GM18508 (cell line): ENCODE measurements at regions not wholly inside any gene's neighbourhood (a gene's known extent, or its start where the extent isn't known, plus 50 kb on each side); places are given as distances from the start of the nearest gene placed in this dataset.
"Not testable (repeated sequence)": the region's sequence is repeated elsewhere in the genome, so short reads cannot be mapped to it uniquely, and the experiment has no call there.

ENCODE experiments used
- ATAC-seq: cut with Tn5 transposase; IDR thresholded peaks from one replicate; pipeline ENCODE4 v1.9.1; 2021; ENCODE audit warnings: moderate number of reproducible peaks; ENCODE audit not compliant: insufficient read depth, unreplicated experiment

- ATAC-seq: no peak
Measured at GRCh38 chr13:81395368-81395767, 1054.4 kb upstream of the SPRY2 start.

- no peak for ATAC-seq
Measured at GRCh38 chr13:81394640-81395039, 1053.7 kb upstream of the SPRY2 start.

GRCh38 chr13:81393721-81394120 is 1052.8 kb upstream of the SPRY2 start:
- ATAC-seq: no peak

GRCh38 chr13:81393110-81393509 is 1052.2 kb upstream of the SPRY2 start:
- no peak for ATAC-seq

GRCh38 chr13:81388400-81388799 is 1047.5 kb upstream of the SPRY2 start:
- peak; percentile 83 for ATAC-seq

GRCh38 chr13:81383444-81383843 is 1042.5 kb upstream of the SPRY2 start:
- ATAC-seq: no peak

GRCh38 chr13:81382246-81382645 is 1041.3 kb upstream of the SPRY2 start:
- ATAC-seq: no peak

GRCh38 chr13:81381560-81381959 is 1040.6 kb upstream of the SPRY2 start:
- ATAC-seq: no peak

- no peak for ATAC-seq
Measured at GRCh38 chr13:81379183-81379582, 1038.3 kb upstream of the SPRY2 start.

- no peak for ATAC-seq
Measured at GRCh38 chr13:81377921-81378320, 1037.0 kb upstream of the SPRY2 start.

- ATAC-seq: no peak
Measured at GRCh38 chr13:81375709-81376108, 1034.8 kb upstream of the SPRY2 start.

GRCh38 chr13:81362711-81363110 is 1021.8 kb upstream of the SPRY2 start:
- not testable (repeated sequence) for ATAC-seq

GRCh38 chr13:81350056-81350455 is 1009.1 kb upstream of the SPRY2 start:
- ATAC-seq: no peak

- ATAC-seq: not testable (repeated sequence)
Measured at GRCh38 chr13:81340118-81341069, 999.5 kb upstream of the SPRY2 start.

GRCh38 chr13:81339666-81340065 is 998.7 kb upstream of the SPRY2 start:
- not testable (repeated sequence) for ATAC-seq

GRCh38 chr13:81334481-81334880 is 993.6 kb upstream of the SPRY2 start:
- ATAC-seq: no peak

- ATAC-seq: no peak
Measured at GRCh38 chr13:81326913-81327312, 986.0 kb upstream of the SPRY2 start.

- ATAC-seq: no peak
Measured at GRCh38 chr13:81320516-81320915, 979.6 kb upstream of the SPRY2 start.

- ATAC-seq: no peak
Measured at GRCh38 chr13:81319351-81319750, 978.4 kb upstream of the SPRY2 start.

- no peak for ATAC-seq
Measured at GRCh38 chr13:81318231-81319019, 977.5 kb upstream of the SPRY2 start.

GRCh38 chr13:81314461-81314860 is 973.5 kb upstream of the SPRY2 start:
- no peak for ATAC-seq
